ENCODE measurements at regions not wholly inside any gene's neighbourhood (a gene's known extent, or its start where the extent isn't known, plus 50 kb on each side); places are given as distances from the start of the nearest gene placed in this dataset.
"Not testable (repeated sequence)": the region's sequence is repeated elsewhere in the genome, so short reads cannot be mapped to it uniquely, and the experiment has no call there.

GRCh38 chr6:28824793-28825731, 98.7 kb downstream of the TRIM27 start:
- in situ Hi-C loops (cut with HindIII; ENCODE audit: low sequenced_read_pairs): no loop called here
- no peak for TF ChIP-seq CTCF (IDR thresholded peaks at IDR 0.05; ENCODE audit: low read depth, low read length, missing control alignments)
- no peak overlapping the region for H3K4me3 ChIP-seq (ENCODE audit: low read depth, low read length)
- DNase-seq (ENCODE audit: low read depth): no peak

GRCh38 chr6:28825732-28826293, 98.0 kb downstream of the TRIM27 start:
- DNase-seq (ENCODE audit: low read depth): no peak
- no peak overlapping the region for H3K4me3 ChIP-seq (ENCODE audit: low read depth, low read length)
- no peak for TF ChIP-seq CTCF (IDR thresholded peaks at IDR 0.05; ENCODE audit: low read depth, low read length, missing control alignments)
- in situ Hi-C loops (cut with HindIII; ENCODE audit: low sequenced_read_pairs): no loop called here

- DNase-seq (ENCODE audit: low read depth); in situ Hi-C loops (cut with HindIII; ENCODE audit: low sequenced_read_pairs); H3K4me3 ChIP-seq (ENCODE audit: low read depth, low read length): not testable (repeated sequence)
Observed at GRCh38 chr6:28831683-28832082, 92.1 kb downstream of the TRIM27 start.

GRCh38 chr6:28836703-28837102, 87.1 kb downstream of the TRIM27 start:
- in situ Hi-C loops (cut with HindIII; ENCODE audit: low sequenced_read_pairs); H3K4me3 ChIP-seq (ENCODE audit: low read depth, low read length); DNase-seq (ENCODE audit: low read depth): not testable (repeated sequence)

GRCh38 chr6:28838289-28838633, 85.5 kb downstream of the TRIM27 start:
- no peak for TF ChIP-seq CTCF (IDR thresholded peaks at IDR 0.05; ENCODE audit: low read depth, low read length, missing control alignments)
- in situ Hi-C loops (cut with HindIII; ENCODE audit: low sequenced_read_pairs): no loop called here

GRCh38 chr6:28838634-28839442, 84.9 kb downstream of the TRIM27 start:
- in situ Hi-C loops (cut with HindIII; ENCODE audit: low sequenced_read_pairs): no loop called here
- H3K4me3 ChIP-seq (ENCODE audit: low read depth, low read length): peak overlapping the region; percentile 74
- TF ChIP-seq CTCF (IDR thresholded peaks at IDR 0.05; ENCODE audit: low read depth, low read length, missing control alignments): peak; percentile 68
- peak; percentile 44 for DNase-seq (ENCODE audit: low read depth)

More at GRCh38 chr6:28838289-28838633, 85.5 kb downstream of the TRIM27 start:
- DNase-seq (ENCODE audit: low read depth): peak; percentile 8
- peak overlapping the region; percentile 74 for H3K4me3 ChIP-seq (ENCODE audit: low read depth, low read length)

GRCh38 chr6:28839443-28840120, 84.2 kb downstream of the TRIM27 start:
- no peak for TF ChIP-seq CTCF (IDR thresholded peaks at IDR 0.05; ENCODE audit: low read depth, low read length, missing control alignments)
- in situ Hi-C loops (cut with HindIII; ENCODE audit: low sequenced_read_pairs): loop anchor here (10.0 kb wide), 1 partner anchor 185 kb away; no protein-coding TSS in a partner anchor
- H3K4me3 ChIP-seq (ENCODE audit: low read depth, low read length): peak overlapping the region; percentile 74
- no peak for DNase-seq (ENCODE audit: low read depth)

Measured in astrocyte of the cerebellum (primary cell).